A549 (cell line): ENCODE measurements at regions not wholly inside any gene's neighbourhood (a gene's known extent, or its start where the extent isn't known, plus 50 kb on each side); places are given as distances from the start of the nearest gene placed in this dataset.

Experiments used
- ATAC-seq, 2 experiments: fragments of 200-7000 bp in 1 of 2; fragments of >200 bp in 1 of 2; cut with Nextera tagmentation in 1 of 2; cut with Tn5 transposase in 1 of 2; 3 replicates each; pipeline versions ENCODE4 v1.8.0 to v1.9.1; 2018 to 2020; ENCODE audit warnings: mild to moderate bottlenecking in 1 of 2, moderate library complexity in 1 of 2
- CTCF ChIA-PET: fragments of 300-600 bp; sonication (Branson Sonifier 250); formaldehyde crosslinking; extraction: SDS; loops from one replicate; lab custom pipeline; 2021; ENCODE audit warnings: antibody characterized with exemption, inconsistent platforms; lab: Yijun Ruan, JAX
- POLR2A ChIA-PET: fragments of 350-600 bp; formaldehyde crosslinking; extraction: SDS; loops from one replicate; lab custom pipeline; 2021; ENCODE audit warnings: antibody characterized with exemption, inconsistent platforms; lab: Yijun Ruan, JAX
- DNase-seq, 2 experiments: peaks; one replicate each; pipeline versions ENCODE4 v3.0.0 to v3.0.0-alpha.2; 2011 to 2016; ENCODE audit warnings: low read depth in 1 of 2, low spot score in 1 of 2
- FAIRE-seq: peaks from 2 replicates; lab custom pipeline; 2011; peaks lifted over from hg19 to GRCh38; lab: Jason Lieb, UNC
- H3K27ac ChIP-seq, 2 experiments: fragments of >200 bp; sonication (Bioruptor Twin); formaldehyde crosslinking; 3 replicates each; pipeline ENCODE4 v1.5.1; 2016 to 2017
- H3K4me1 ChIP-seq: fragments of >200 bp; sonication (Bioruptor Twin); formaldehyde crosslinking; 3 replicates; pipeline ENCODE4 v1.6.1; 2016
- H3K4me2 ChIP-seq: fragments of >200 bp; sonication (Bioruptor Twin); formaldehyde crosslinking; 3 replicates; pipeline ENCODE4 v1.6.1; 2016
- H3K4me3 ChIP-seq: fragments of >200 bp; sonication (Bioruptor Twin); formaldehyde crosslinking; 3 replicates; pipeline ENCODE4 v1.5.1; 2016
- H3K9me3 ChIP-seq: fragments of >200 bp; sonication (Bioruptor Twin); formaldehyde crosslinking; 3 replicates; pipeline ENCODE4 v1.6.1; 2016
- CBX8 ChIP-seq: fragments of 200-600 bp; sonication (generic); IDR thresholded peaks from 2 replicates; pipeline ENCODE4 v1.6.1; 2016
- CHD2 ChIP-seq: fragments of 150-350 bp; IDR thresholded peaks from 2 replicates; pipeline ENCODE4 v1.6.1; 2014; ENCODE audit warnings: low read length; ENCODE audit not compliant: partially characterized antibody
- ELK1 ChIP-seq: fragments of 150-350 bp; IDR thresholded peaks from 2 replicates; pipeline ENCODE4 v1.6.1; 2014; ENCODE audit warnings: low read depth, mild to moderate bottlenecking, low read length
- EP300 ChIP-seq, 2 experiments: fragments of >200 bp; sonication (Bioruptor Twin); formaldehyde crosslinking; IDR thresholded peaks; 2 replicates in 1 of 2; 3 replicates in 1 of 2; pipeline ENCODE4 v1.6.1; 2016 to 2017
- ESRRA ChIP-seq: fragments of 150-350 bp; IDR thresholded peaks from 2 replicates; pipeline ENCODE4 v1.6.1; 2014; ENCODE audit warnings: mild to moderate bottlenecking, low read length, borderline replicate concordance
- FOSL2 ChIP-seq, 2 experiments: fragments of 450-650 bp in 1 of 2; fragments of >200 bp in 1 of 2; sonication (Bioruptor Twin) in 1 of 2; formaldehyde crosslinking; IDR thresholded peaks; 2 replicates each; pipeline versions ENCODE4 v1.5.0 to v1.6.1; 2016 to 2020; ENCODE audit warnings: mild to moderate bottlenecking in 1 of 2, moderate library complexity in 1 of 2
- HEYL ChIP-seq: fragments of 250-450 bp; sonication (Bioruptor Pico); IDR thresholded peaks from 2 replicates; pipeline ENCODE4 v1.8.0; 2021; ENCODE audit warnings: mild to moderate bottlenecking, moderate library complexity
- HOXB5 ChIP-seq: fragments of 250-450 bp; sonication (Bioruptor Pico); IDR thresholded peaks from 2 replicates; pipeline ENCODE4 v1.5.0; 2020; ENCODE audit warnings: mild to moderate bottlenecking, moderate library complexity
- JUN ChIP-seq, 2 experiments: fragments of >200 bp; sonication (Bioruptor Twin); formaldehyde crosslinking; IDR thresholded peaks; 2 replicates in 1 of 2; 3 replicates in 1 of 2; pipeline ENCODE4 v1.6.1; 2016 to 2017
- JUNB ChIP-seq: fragments of >200 bp; sonication (Bioruptor Twin); formaldehyde crosslinking; IDR thresholded peaks from 2 replicates; pipeline ENCODE4 v1.6.1; 2016
- KDM5A ChIP-seq: fragments of 200-600 bp; sonication (generic); IDR thresholded peaks from 2 replicates; pipeline ENCODE4 v1.6.1; 2016; ENCODE audit warnings: antibody characterized with exemption, mild to moderate bottlenecking
- MAFK ChIP-seq: fragments of 450-650 bp; IDR thresholded peaks from 2 replicates; pipeline ENCODE4 v1.6.1; 2014; ENCODE audit not compliant: partially characterized antibody
- MYC ChIP-seq: IDR thresholded peaks from 2 replicates; pipeline ENCODE4 v1.6.1; 2012; ENCODE audit warnings: mild to moderate bottlenecking, inconsistent platforms, low read length, improper control_type of control experiment, borderline replicate concordance
- NPAS2 ChIP-seq: fragments of 250-450 bp; sonication (Bioruptor Pico); IDR thresholded peaks from 2 replicates; pipeline ENCODE4 v1.8.0; 2022; ENCODE audit warnings: mild to moderate bottlenecking, moderate library complexity, borderline replicate concordance
- NR3C1 ChIP-seq: fragments of >200 bp; sonication (Bioruptor Twin); formaldehyde crosslinking; IDR thresholded peaks from 3 replicates; pipeline ENCODE4 v1.6.1; 2017
- RFX5 ChIP-seq: fragments of 450-650 bp; IDR thresholded peaks from 2 replicates; pipeline ENCODE4 v1.7.1; 2014; ENCODE audit warnings: antibody characterized with exemption, mild to moderate bottlenecking, moderate library complexity
- RNF2 ChIP-seq: fragments of 200-600 bp; sonication (generic); IDR thresholded peaks from 2 replicates; pipeline ENCODE4 v1.6.1; 2016; ENCODE audit warnings: low read depth, mild to moderate bottlenecking, antibody characterized with exemption, moderate library complexity, borderline replicate concordance
- USF2 ChIP-seq: fragments of 450-650 bp; IDR thresholded peaks from 2 replicates; pipeline ENCODE4 v1.6.1; 2014; ENCODE audit warnings: antibody characterized with exemption
- ZC3H11A ChIP-seq: fragments of 450-650 bp; IDR thresholded peaks from 2 replicates; pipeline ENCODE4 v1.6.1; 2014; ENCODE audit warnings: antibody characterized with exemption, mild to moderate bottlenecking
- WGBS: methylation state at CpG from one replicate; pipeline ENCODE4 v1.1.6; 2017; ENCODE audit errors: missing lambda C conversion rate; 5-methylcytosine and 5-hydroxymethylcytosine counted together
- TF ChIP-seq, protein P1 (sequence below): fragments of 250-450 bp; sonication (Bioruptor Pico); IDR thresholded peaks from 2 replicates; pipeline ENCODE4 v1.5.0; 2020; ENCODE audit warnings: low read depth, mild to moderate bottlenecking, moderate library complexity
- TF ChIP-seq, protein P2 (sequence below): fragments of 200-600 bp; sonication (generic); IDR thresholded peaks from 2 replicates; pipeline ENCODE4 v1.6.1; 2016; ENCODE audit warnings: antibody characterized with exemption, mild to moderate bottlenecking, moderate library complexity
- TF ChIP-seq, protein P3 (sequence below): IDR thresholded peaks from 2 replicates; pipeline ENCODE4 v1.6.1; 2012; ENCODE audit warnings: low read depth, borderline replicate concordance
- TF ChIP-seq, protein P4 (sequence below): fragments of >200 bp; sonication (Bioruptor Twin); formaldehyde crosslinking; IDR thresholded peaks from 2 replicates; pipeline ENCODE4 v1.6.1; 2016
- TF ChIP-seq, protein P5 (sequence below): fragments of 250-450 bp; sonication (Bioruptor Pico); IDR thresholded peaks from 2 replicates; pipeline ENCODE4 v1.5.0; 2021; ENCODE audit warnings: mild to moderate bottlenecking, moderate library complexity, borderline replicate concordance

DNA sequence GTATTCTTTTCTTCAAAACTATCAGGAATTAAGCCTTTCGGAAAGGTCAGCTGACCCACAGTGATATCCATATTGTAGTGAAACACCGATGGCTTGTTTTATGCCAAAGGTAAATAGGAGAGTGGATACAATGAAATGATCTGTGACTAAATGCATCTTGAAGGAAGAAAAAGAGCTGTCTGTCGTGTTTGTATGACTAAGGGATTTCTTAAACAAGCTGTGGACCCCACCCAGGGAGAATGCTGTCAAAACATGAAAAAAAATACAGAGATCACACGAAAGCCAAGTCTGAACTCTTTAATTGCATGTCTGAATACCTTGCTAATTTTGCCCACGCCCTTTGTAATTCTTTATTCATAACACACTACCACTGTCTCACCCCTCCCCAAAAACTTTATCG is 286.4 kb upstream of the WWC1 start:
- Histone ChIP-seq H3K27ac (no peak overlapping the region), H3K4me3 (no peak overlapping the region), H3K4me2 (no peak overlapping the region), H3K9me3 (no peaks in the 10 kb centered on the region), H3K4me1 (no peaks in the 10 kb centered on the region)
- 18% methylated on average over 6 of the region's 6 CpGs for WGBS
- POLR2A ChIA-PET: no interaction called here
- no peak for TF ChIP-seq RFX5
- TF ChIP-seq, protein P1, sequence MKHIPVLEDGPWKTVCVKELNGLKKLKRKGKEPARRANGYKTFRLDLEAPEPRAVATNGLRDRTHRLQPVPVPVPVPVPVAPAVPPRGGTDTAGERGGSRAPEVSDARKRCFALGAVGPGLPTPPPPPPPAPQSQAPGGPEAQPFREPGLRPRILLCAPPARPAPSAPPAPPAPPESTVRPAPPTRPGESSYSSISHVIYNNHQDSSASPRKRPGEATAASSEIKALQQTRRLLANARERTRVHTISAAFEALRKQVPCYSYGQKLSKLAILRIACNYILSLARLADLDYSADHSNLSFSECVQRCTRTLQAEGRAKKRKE (CRISPR knock-in tag): no peak
- no peak for TF ChIP-seq EP300 (IDR thresholded peaks at IDR 0.05)
- TF ChIP-seq ELK1: no peak
- TF ChIP-seq CBX8: no peak
- TF ChIP-seq NR3C1: no peak
- no peak for TF ChIP-seq CHD2
- TF ChIP-seq RNF2: no peak
- no peak for TF ChIP-seq FOSL2 (IDR thresholded peaks at IDR 0.05)
- no peak for TF ChIP-seq FOSL2 (CRISPR knock-in tag; IDR thresholded peaks at IDR 0.05)
- TF ChIP-seq MAFK: no peak
- TF ChIP-seq USF2: no peak
- DNase-seq (no peak), FAIRE-seq (no peak), ATAC-seq (no peak)
- CTCF ChIA-PET: interaction anchor here (1.6 kb wide), 1 partner anchor 18 kb away, joined by 3 read pairs; no protein-coding TSS in a partner anchor

DNA sequence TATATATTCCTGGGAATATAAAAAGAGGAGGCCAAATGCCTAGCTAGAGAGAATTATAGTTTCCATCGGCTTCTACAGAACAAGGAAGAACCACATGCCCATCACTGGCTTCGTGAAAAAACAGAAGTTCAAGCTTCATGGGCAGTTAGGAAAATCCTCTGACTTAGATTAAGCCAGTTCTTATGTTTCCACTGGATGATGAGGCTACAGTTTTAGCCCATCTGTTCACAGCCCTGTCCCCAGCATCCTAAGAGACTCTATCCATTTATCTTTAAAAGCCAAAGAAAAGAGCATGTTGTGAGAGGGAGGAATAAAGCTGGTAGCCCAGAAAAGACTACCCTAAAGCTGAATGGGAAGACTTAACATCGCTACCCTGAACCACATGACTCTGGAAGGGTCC is 285.5 kb upstream of the WWC1 start:
- H3K27ac ChIP-seq: no peak overlapping the region
- WGBS: 18% methylated on average over 3 of the region's 3 CpGs
- H3K4me2 ChIP-seq: no peak overlapping the region
- H3K9me3 ChIP-seq: no peaks in the 10 kb centered on the region
- TF ChIP-seq HOXB5 (no peak), MYC (no peak)
- TF ChIP-seq, all 56 proteins: peak for 0
- DNase-seq (no peak), FAIRE-seq (no peak), ATAC-seq (no peak)
- no peak overlapping the region for H3K4me3 ChIP-seq
- POLR2A ChIA-PET: no interaction called here
- no peaks in the 10 kb centered on the region for H3K4me1 ChIP-seq
- CTCF ChIA-PET: interaction anchor here (1.6 kb wide), 1 partner anchor 19 kb away, joined by 3 read pairs; no protein-coding TSS in a partner anchor

DNA sequence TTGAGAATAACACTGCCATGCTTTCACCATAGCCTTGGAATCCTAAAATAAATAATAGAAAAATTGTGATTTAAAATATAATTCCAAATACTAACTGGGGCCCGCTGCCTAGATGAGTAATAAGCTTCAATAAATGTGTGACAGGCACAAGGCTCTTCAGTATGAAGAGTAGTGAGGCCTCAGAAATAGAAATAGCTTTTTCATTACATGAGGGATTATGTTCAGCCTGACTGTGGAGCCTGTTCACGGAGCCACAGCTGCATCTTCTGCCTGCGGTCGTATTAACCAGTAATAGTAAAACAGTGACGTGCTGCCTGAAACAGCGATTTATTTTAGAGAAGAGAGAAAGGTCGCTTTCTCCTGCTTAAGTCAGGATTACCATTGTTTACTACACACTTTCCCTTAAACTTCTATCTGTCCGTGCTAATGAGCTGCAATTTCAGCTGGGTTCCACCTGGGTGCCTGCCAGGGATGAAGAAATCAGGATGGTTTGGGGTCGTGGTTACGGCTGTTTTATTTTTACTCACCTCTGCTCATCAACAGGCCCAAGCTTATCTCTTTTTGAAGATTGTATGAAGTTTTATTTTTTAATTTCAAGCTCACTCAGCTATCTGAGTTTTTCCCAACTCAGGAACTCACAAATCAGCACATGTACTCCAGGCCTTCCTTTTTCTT is 284.9 kb upstream of the WWC1 start:
- POLR2A ChIA-PET: interaction anchor here (0.6 kb wide), 1 partner anchor 539 kb away, joined by 3 read pairs; no protein-coding TSS in a partner anchor
- no peaks in the 10 kb centered on the region for H3K4me1 ChIP-seq
- no peak for DNase-seq
- whole genome bisulfite sequencing: 39% methylated on average over 10 of the region's 10 CpGs
- CTCF ChIA-PET: interaction anchor here (0.6 to 1.6 kb wide), 3 partner anchors 10 to 356 kb away, joined by 3 to 4 read pairs (median 3); no protein-coding TSS in a partner anchor
- no peaks in the 10 kb centered on the region for H3K9me3 ChIP-seq
- H3K4me2 ChIP-seq: no peak overlapping the region
- no peak overlapping the region for H3K4me3 ChIP-seq
- no peak for FAIRE-seq
- no peak overlapping the region for H3K27ac ChIP-seq
- ATAC-seq: no peak
- TF ChIP-seq, protein P2, sequence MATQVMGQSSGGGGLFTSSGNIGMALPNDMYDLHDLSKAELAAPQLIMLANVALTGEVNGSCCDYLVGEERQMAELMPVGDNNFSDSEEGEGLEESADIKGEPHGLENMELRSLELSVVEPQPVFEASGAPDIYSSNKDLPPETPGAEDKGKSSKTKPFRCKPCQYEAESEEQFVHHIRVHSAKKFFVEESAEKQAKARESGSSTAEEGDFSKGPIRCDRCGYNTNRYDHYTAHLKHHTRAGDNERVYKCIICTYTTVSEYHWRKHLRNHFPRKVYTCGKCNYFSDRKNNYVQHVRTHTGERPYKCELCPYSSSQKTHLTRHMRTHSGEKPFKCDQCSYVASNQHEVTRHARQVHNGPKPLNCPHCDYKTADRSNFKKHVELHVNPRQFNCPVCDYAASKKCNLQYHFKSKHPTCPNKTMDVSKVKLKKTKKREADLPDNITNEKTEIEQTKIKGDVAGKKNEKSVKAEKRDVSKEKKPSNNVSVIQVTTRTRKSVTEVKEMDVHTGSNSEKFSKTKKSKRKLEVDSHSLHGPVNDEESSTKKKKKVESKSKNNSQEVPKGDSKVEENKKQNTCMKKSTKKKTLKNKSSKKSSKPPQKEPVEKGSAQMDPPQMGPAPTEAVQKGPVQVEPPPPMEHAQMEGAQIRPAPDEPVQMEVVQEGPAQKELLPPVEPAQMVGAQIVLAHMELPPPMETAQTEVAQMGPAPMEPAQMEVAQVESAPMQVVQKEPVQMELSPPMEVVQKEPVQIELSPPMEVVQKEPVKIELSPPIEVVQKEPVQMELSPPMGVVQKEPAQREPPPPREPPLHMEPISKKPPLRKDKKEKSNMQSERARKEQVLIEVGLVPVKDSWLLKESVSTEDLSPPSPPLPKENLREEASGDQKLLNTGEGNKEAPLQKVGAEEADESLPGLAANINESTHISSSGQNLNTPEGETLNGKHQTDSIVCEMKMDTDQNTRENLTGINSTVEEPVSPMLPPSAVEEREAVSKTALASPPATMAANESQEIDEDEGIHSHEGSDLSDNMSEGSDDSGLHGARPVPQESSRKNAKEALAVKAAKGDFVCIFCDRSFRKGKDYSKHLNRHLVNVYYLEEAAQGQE: no peak
- TF ChIP-seq, protein P3, sequence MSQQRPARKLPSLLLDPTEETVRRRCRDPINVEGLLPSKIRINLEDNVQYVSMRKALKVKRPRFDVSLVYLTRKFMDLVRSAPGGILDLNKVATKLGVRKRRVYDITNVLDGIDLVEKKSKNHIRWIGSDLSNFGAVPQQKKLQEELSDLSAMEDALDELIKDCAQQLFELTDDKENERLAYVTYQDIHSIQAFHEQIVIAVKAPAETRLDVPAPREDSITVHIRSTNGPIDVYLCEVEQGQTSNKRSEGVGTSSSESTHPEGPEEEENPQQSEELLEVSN: no peak
- no peak for TF ChIP-seq ESRRA
- TF ChIP-seq HEYL (CRISPR knock-in tag): no peak
- no peak for TF ChIP-seq ZC3H11A
- TF ChIP-seq HOXB5: no peak
- no peak for TF ChIP-seq KDM5A
- TF ChIP-seq, protein P4, sequence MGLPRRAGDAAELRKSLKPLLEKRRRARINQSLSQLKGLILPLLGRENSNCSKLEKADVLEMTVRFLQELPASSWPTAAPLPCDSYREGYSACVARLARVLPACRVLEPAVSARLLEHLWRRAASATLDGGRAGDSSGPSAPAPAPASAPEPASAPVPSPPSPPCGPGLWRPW: no peak
- TF ChIP-seq JUN (IDR thresholded peaks at IDR 0.05): no peak
- TF ChIP-seq, protein P5, sequence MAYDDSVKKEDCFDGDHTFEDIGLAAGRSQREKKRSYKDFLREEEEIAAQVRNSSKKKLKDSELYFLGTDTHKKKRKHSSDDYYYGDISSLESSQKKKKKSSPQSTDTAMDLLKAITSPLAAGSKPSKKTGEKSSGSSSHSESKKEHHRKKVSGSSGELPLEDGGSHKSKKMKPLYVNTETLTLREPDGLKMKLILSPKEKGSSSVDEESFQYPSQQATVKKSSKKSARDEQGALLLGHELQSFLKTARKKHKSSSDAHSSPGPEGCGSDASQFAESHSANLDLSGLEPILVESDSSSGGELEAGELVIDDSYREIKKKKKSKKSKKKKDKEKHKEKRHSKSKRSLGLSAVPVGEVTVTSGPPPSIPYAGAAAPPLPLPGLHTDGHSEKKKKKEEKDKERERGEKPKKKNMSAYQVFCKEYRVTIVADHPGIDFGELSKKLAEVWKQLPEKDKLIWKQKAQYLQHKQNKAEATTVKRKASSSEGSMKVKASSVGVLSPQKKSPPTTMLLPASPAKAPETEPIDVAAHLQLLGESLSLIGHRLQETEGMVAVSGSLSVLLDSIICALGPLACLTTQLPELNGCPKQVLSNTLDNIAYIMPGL: no peak
- no peak for TF ChIP-seq JUNB
- TF ChIP-seq NPAS2 (CRISPR knock-in tag): no peak
